ENCODE measurements at regions not wholly inside any gene's neighbourhood (a gene's known extent, or its start where the extent isn't known, plus 50 kb on each side); places are given as distances from the start of the nearest gene placed in this dataset.

DNA sequence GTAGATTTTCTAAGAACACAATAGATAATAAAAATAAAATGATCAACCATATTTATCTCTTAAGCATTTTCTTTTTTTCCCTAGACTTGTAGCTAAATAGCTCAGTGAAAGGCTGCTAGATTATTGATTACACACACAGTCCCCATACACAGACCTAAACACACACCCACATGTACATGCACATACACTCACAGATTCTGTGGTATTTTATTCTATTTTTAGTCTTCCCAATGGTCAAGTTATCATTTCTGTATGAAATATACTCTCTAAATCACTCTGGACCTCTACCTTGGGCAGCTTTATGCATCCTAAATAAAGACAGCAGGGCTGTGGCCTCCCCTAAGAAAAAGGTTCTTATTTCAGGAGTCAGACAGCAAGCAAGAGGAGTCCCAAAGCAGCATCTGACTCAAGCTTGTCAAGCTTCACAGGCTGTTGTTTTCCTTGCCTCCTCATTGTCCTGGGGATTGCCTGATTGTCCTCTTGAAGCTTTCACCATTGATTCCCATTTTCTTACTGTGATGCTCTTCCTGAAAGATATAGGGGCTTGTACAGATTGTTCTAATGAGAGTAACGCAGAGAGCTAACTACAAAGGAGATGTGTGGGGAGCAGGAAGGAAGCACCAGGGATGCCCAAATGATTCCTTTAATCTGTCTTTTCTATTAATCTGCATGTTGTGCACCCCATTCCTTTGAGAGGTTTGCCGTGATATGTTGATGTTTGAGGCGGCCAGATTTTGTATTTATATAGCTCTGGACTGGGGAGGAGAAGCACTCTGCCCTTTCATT, 986.5 kb downstream of the PCDH17 start:
- no peak overlapping the region for H3K4me3 ChIP-seq
- TF ChIP-seq, protein P1, sequence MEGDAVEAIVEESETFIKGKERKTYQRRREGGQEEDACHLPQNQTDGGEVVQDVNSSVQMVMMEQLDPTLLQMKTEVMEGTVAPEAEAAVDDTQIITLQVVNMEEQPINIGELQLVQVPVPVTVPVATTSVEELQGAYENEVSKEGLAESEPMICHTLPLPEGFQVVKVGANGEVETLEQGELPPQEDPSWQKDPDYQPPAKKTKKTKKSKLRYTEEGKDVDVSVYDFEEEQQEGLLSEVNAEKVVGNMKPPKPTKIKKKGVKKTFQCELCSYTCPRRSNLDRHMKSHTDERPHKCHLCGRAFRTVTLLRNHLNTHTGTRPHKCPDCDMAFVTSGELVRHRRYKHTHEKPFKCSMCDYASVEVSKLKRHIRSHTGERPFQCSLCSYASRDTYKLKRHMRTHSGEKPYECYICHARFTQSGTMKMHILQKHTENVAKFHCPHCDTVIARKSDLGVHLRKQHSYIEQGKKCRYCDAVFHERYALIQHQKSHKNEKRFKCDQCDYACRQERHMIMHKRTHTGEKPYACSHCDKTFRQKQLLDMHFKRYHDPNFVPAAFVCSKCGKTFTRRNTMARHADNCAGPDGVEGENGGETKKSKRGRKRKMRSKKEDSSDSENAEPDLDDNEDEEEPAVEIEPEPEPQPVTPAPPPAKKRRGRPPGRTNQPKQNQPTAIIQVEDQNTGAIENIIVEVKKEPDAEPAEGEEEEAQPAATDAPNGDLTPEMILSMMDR (IDR thresholded peaks at IDR 0.05): no peak
- no peaks in the 10 kb centered on the region for H3K4me1 ChIP-seq
- DNase-seq (no peak), ATAC-seq (no peak)
- no peak overlapping the region for H3K27ac ChIP-seq
- 88 to 95% (median 92%) methylated on average over 3 of the region's 3 CpGs for WGBS, 3 donors
- H3K36me3 ChIP-seq (ENCODE audit: insufficient read depth in 1 of 2, low read depth in 1 of 2): no peaks in the 10 kb centered on the region
- intact Hi-C loops (cut with DNase I): no loop called here
- H3K9me3 ChIP-seq: no peaks in the 10 kb centered on the region
- no peaks in the 10 kb centered on the region for H3K27me3 ChIP-seq (ENCODE audit: insufficient read depth in 3 of 3, low read length in 2 of 3)

DNA sequence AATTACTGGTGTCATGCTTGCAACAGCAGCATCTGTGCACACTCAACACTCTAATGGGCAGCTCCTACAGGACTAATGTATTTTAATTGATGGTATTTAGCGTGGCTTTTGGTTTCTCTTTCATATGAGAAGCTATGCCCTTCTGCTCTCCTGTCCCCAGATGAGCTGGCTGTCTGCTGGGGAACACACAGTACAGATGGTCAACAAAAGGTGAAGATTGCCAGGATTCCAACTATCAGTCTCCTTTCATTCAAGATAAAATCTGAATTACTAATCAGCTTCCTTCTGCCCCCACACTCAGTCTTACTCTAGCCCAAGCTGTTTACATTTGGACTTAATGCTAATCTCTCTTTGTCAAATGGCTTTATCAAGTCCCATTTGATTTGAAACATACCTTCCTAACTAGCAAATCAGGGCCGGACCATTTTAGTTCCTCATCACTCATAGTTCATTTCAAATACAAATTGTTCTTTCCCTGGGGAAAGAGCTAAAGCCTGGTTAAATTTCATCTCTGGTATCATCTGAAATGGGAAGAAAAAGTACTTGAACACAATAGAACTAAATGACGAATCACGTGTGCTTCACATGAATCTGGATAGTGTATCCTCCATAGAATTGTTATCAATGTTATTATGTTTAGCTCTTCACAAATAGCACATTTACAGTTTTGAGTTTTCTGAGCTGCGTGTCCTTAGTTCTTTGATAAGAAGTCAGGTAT, 988.0 kb downstream of the PCDH17 start:
- ATAC-seq (no peak), DNase-seq (no peak)
- H3K4me1 ChIP-seq: no peaks in the 10 kb centered on the region
- intact Hi-C loops (cut with DNase I): no loop called here
- TF ChIP-seq, protein P1 (IDR thresholded peaks at IDR 0.05): no peak
- H3K27me3 ChIP-seq (ENCODE audit: insufficient read depth in 3 of 3, low read length in 2 of 3): no peaks in the 10 kb centered on the region
- H3K27ac ChIP-seq: no peak overlapping the region
- H3K9me3 ChIP-seq: no peaks in the 10 kb centered on the region
- H3K36me3 ChIP-seq (ENCODE audit: insufficient read depth in 1 of 2, low read depth in 1 of 2): no peaks in the 10 kb centered on the region
- no peak overlapping the region for H3K4me3 ChIP-seq
- WGBS, 3 donors: 66 to 71% (median 66%) methylated on average over 5 of the region's 5 CpGs

GRCh38 chr13:58620176-58620575, 988.6 kb downstream of the PCDH17 start:
- no peaks in the 10 kb centered on the region for H3K4me1 ChIP-seq
- DNase-seq (no peak), ATAC-seq (no peak)
- no peak overlapping the region for H3K27ac ChIP-seq
- H3K36me3 ChIP-seq (ENCODE audit: insufficient read depth in 1 of 2, low read depth in 1 of 2): no peaks in the 10 kb centered on the region
- 61 to 71% (median 68%) methylated on average over 2 of the region's 2 CpGs for WGBS, 3 donors
- no peaks in the 10 kb centered on the region for H3K27me3 ChIP-seq (ENCODE audit: insufficient read depth in 3 of 3, low read length in 2 of 3)
- no peaks in the 10 kb centered on the region for H3K9me3 ChIP-seq
- H3K4me3 ChIP-seq: no peak overlapping the region
- TF ChIP-seq, protein P1 (IDR thresholded peaks at IDR 0.05): no peak
- intact Hi-C loops (cut with DNase I): no loop called here

DNA sequence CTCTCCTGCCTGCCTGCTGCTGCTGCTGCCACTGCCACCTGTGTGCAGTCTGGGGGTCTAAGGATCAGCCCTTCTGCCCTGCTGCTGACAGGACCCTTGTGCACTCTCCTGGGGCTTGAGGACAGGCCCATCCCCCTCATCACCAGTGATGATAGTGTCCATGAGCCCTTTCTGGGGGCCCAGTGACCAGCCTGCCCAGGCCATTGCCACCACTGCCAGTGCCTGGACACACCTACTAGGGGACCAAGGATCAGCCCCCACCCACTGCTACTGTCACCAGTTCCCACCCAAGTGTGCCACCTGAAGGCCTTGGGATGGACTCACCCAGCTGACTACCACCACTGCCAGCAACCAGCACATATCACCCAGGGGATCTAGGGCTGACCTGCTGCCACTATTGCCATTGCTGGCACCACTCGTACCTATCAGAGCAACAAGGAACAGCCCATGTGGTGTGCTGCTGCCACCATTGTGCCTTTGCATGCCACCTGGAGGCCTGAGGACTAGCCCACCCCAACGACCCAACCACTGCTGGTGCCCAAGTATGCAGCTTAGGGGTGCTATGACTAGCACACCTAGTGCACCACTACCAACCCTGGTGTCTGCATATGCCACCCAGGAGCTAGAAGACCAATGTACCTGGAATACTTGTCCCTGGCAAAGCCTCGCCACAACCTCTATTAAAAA, 994.3 kb downstream of the PCDH17 start:
- H3K27ac ChIP-seq: no peak overlapping the region
- WGBS, 3 donors: 89 to 92% (median 90%) methylated on average over 3 of the region's 3 CpGs
- no peaks in the 10 kb centered on the region for H3K4me1 ChIP-seq
- H3K4me3 ChIP-seq: no peak overlapping the region
- no peak for DNase-seq
- H3K9me3 ChIP-seq: no peaks in the 10 kb centered on the region
- TF ChIP-seq, protein P1 (IDR thresholded peaks at IDR 0.05): no peak
- no peaks in the 10 kb centered on the region for H3K36me3 ChIP-seq (ENCODE audit: insufficient read depth in 1 of 2, low read depth in 1 of 2)
- intact Hi-C loops (cut with DNase I): no loop called here
- no peak for ATAC-seq
- H3K27me3 ChIP-seq (ENCODE audit: insufficient read depth in 3 of 3, low read length in 2 of 3): no peaks in the 10 kb centered on the region

All from psoas muscle (tissue), 7 donors.